HG03280 (cell line): ENCODE measurements at regions not wholly inside any gene's neighbourhood (a gene's known extent, or its start where the extent isn't known, plus 50 kb on each side); places are given as distances from the start of the nearest gene placed in this dataset.

Source experiments
- ATAC-seq: cut with Tn5 transposase; IDR thresholded peaks from one replicate; pipeline ENCODE4 v1.9.1; 2021; ENCODE audit warnings: mild to moderate bottlenecking, moderate library complexity; ENCODE audit not compliant: unreplicated experiment

GRCh38 chr13:105509981-105510762 is 1025.3 kb downstream of the EFNB2 start:
- no peak for ATAC-seq

- ATAC-seq = no peak
Measured at GRCh38 chr13:105506463-105506862, 1029.0 kb downstream of the EFNB2 start.

GRCh38 chr13:105502193-105502592 is 1033.3 kb downstream of the EFNB2 start:
- no peak for ATAC-seq

GRCh38 chr13:105497597-105497996 is 1037.9 kb downstream of the EFNB2 start:
- ATAC-seq = no peak

- no peak for ATAC-seq
Measured at GRCh38 chr13:105492216-105492615, 1043.2 kb downstream of the EFNB2 start.

- ATAC-seq = no peak
Measured at GRCh38 chr13:105491345-105491744, 1044.1 kb downstream of the EFNB2 start.

- ATAC-seq = no peak
Measured at GRCh38 chr13:105485081-105485480, 1050.4 kb downstream of the EFNB2 start.

- ATAC-seq = no peak
Measured at GRCh38 chr13:105474983-105475610, 1060.4 kb downstream of the EFNB2 start.

- ATAC-seq = no peak
Measured at GRCh38 chr13:105471673-105472072, 1063.8 kb downstream of the EFNB2 start.

- no peak for ATAC-seq
Measured at GRCh38 chr13:105466376-105466775, 1069.1 kb downstream of the EFNB2 start.

- no peak for ATAC-seq
Measured at GRCh38 chr13:105465745-105466144, 1069.7 kb downstream of the EFNB2 start, which contains the start of gene DAOA. Gene DAOA, plus strand, starts transcription at chr13:105466045.

GRCh38 chr13:105465251-105465650 is 1070.2 kb downstream of the EFNB2 start:
- no peak for ATAC-seq

GRCh38 chr13:105464249-105464648 is 1071.2 kb downstream of the EFNB2 start:
- ATAC-seq = no peak

GRCh38 chr13:105463011-105463501 is 1072.4 kb downstream of the EFNB2 start:
- no peak for ATAC-seq

- no peak for ATAC-seq
Measured at GRCh38 chr13:105462098-105462497, 1073.4 kb downstream of the EFNB2 start.

- ATAC-seq = no peak
Measured at GRCh38 chr13:105452895-105453294, 1082.6 kb downstream of the EFNB2 start.

GRCh38 chr13:105450784-105451183 is 1084.7 kb downstream of the EFNB2 start:
- no peak for ATAC-seq

GRCh38 chr13:105448811-105449210 is 1086.7 kb downstream of the EFNB2 start:
- no peak for ATAC-seq

GRCh38 chr13:105446197-105446596 is 1089.3 kb downstream of the EFNB2 start:
- ATAC-seq = no peak

GRCh38 chr13:105445796-105446195 is 1089.7 kb downstream of the EFNB2 start:
- no peak for ATAC-seq

- ATAC-seq = no peak
Measured at GRCh38 chr13:105442949-105443699, 1092.3 kb downstream of the EFNB2 start.
